Neural cell (in vitro differentiated cells): ENCODE measurements at regions not wholly inside any gene's neighbourhood (a gene's known extent, or its start where the extent isn't known, plus 50 kb on each side); places are given as distances from the start of the nearest gene placed in this dataset.

ENCODE experiments used
- H2AFZ ChIP-seq: fragments of 200-600, 300-800 bp; sonication (generic), shearing (Covaris generic); 2 replicates; pipeline ENCODE4 v1.6.0; 2014; ENCODE audit warnings: low read depth, mild to moderate bottlenecking, antibody characterized with exemption, low read length, moderate library complexity
- H3F3A ChIP-seq: fragments of 200-600 bp; shearing (Covaris generic); 2 replicates; pipeline ENCODE4 v1.6.1; 2016; ENCODE audit warnings: mild to moderate bottlenecking, moderate library complexity, mixed read lengths, antibody characterized with exemption, low read length; ENCODE audit not compliant: insufficient read depth, poor library complexity, severe bottlenecking
- H3K27ac ChIP-seq: fragments of 200-600, 300-800 bp; sonication (generic), shearing (Covaris generic); 2 replicates; pipeline ENCODE4 v1.5.1; 2014; ENCODE audit warnings: mild to moderate bottlenecking, low read length, moderate library complexity
- H3K27me3 ChIP-seq: fragments of 300-800, 200-600 bp; sonication (generic), shearing (Covaris generic); 2 replicates; pipeline ENCODE4 v1.6.0; 2014; ENCODE audit warnings: mild to moderate bottlenecking, low read depth, low read length, moderate library complexity; ENCODE audit not compliant: insufficient read depth
- H3K36me3 ChIP-seq: fragments of 300-800, 200-600 bp; sonication (generic), shearing (Covaris generic); 2 replicates; pipeline ENCODE4 v1.5.1; 2014; ENCODE audit warnings: mild to moderate bottlenecking, antibody characterized with exemption, low read length, moderate library complexity; ENCODE audit not compliant: insufficient read depth
- H3K4me2 ChIP-seq: fragments of 300-800, 200-600 bp; sonication (generic), shearing (Covaris generic); 2 replicates; pipeline ENCODE4 v1.6.0; 2014; ENCODE audit warnings: mild to moderate bottlenecking, low read length
- H3K4me3 ChIP-seq: fragments of 300-800, 200-600 bp; sonication (generic), shearing (Covaris generic); 2 replicates; pipeline ENCODE4 v1.5.1; 2014; ENCODE audit warnings: mild to moderate bottlenecking, low read length, moderate library complexity
- H3K79me2 ChIP-seq: fragments of 200-600 bp; shearing (Covaris generic); replicated peaks from 2 replicates; pipeline ENCODE4 v1.6.0; 2014; ENCODE audit warnings: mild to moderate bottlenecking, low read length, moderate library complexity; ENCODE audit not compliant: insufficient read depth
- H3K9ac ChIP-seq: fragments of 300-800, 200-600 bp; sonication (generic), shearing (Covaris generic); 2 replicates; pipeline ENCODE4 v1.6.1; 2016; ENCODE audit warnings: mild to moderate bottlenecking, low read length, mixed read lengths
- H3K9me2 ChIP-seq: fragments of 200-600 bp; shearing (Covaris generic); 2 replicates; pipeline ENCODE4 v1.6.1; 2016; ENCODE audit warnings: mild to moderate bottlenecking, low read length, mixed read lengths; ENCODE audit not compliant: insufficient read depth
- H3K9me3 ChIP-seq: fragments of 200-600, 300-800 bp; sonication (generic), shearing (Covaris generic); 2 replicates; pipeline ENCODE4 v1.6.1; 2016; ENCODE audit warnings: mild to moderate bottlenecking, mixed run types, low read length, moderate library complexity, mixed read lengths
- H4K20me1 ChIP-seq: fragments of 200-600 bp; shearing (Covaris generic); 2 replicates; pipeline ENCODE4 v1.6.1; 2016; ENCODE audit warnings: mild to moderate bottlenecking, mixed run types; ENCODE audit not compliant: insufficient read depth
- CTCF ChIP-seq: fragments of 450-650 bp; IDR thresholded peaks from 2 replicates; pipeline ENCODE4 v1.5.1; 2014; ENCODE audit warnings: antibody characterized with exemption, mild to moderate bottlenecking, moderate library complexity; ENCODE audit not compliant: poor library complexity, severe bottlenecking
- EP300 ChIP-seq: fragments of 450-650 bp; conservative IDR thresholded peaks from 2 replicates; pipeline ENCODE4 v1.6.1; 2014; ENCODE audit warnings: antibody characterized with exemption, mild to moderate bottlenecking, moderate library complexity; ENCODE audit not compliant: poor library complexity, severe bottlenecking
- EZH2 ChIP-seq: fragments of 200-600, 300-800 bp; shearing (Covaris generic), sonication (generic); IDR thresholded peaks from 2 replicates; pipeline ENCODE4 v1.6.1; 2014; ENCODE audit warnings: antibody characterized with exemption, low read length, borderline replicate concordance, mild to moderate bottlenecking; ENCODE audit not compliant: insufficient read depth, poor library complexity, severe bottlenecking
- MXI1 ChIP-seq: fragments of 450-650 bp; conservative IDR thresholded peaks from 2 replicates; pipeline ENCODE4 v1.6.1; 2014; ENCODE audit warnings: antibody characterized with exemption, mild to moderate bottlenecking; ENCODE audit not compliant: poor library complexity, severe bottlenecking
- POLR2AphosphoS5 ChIP-seq: IDR thresholded peaks from 2 replicates; pipeline ENCODE4 v1.6.1; 2012
- RAD21 ChIP-seq: fragments of 450-650 bp; conservative IDR thresholded peaks from 2 replicates; pipeline ENCODE4 v1.6.1; 2014; ENCODE audit warnings: antibody characterized with exemption, mild to moderate bottlenecking, moderate library complexity
- REST ChIP-seq: IDR thresholded peaks from 2 replicates; pipeline ENCODE4 v1.6.1; 2012; ENCODE audit warnings: borderline replicate concordance
- SMC3 ChIP-seq: fragments of 450-650 bp; conservative IDR thresholded peaks from 2 replicates; pipeline ENCODE4 v1.6.1; 2014; ENCODE audit warnings: antibody characterized with exemption, mild to moderate bottlenecking, moderate library complexity; ENCODE audit not compliant: poor library complexity
- TAF1 ChIP-seq: IDR thresholded peaks from 2 replicates; pipeline ENCODE4 v1.6.1; 2012; ENCODE audit warnings: low read depth

- Histone ChIP-seq H3K4me3 (no peak overlapping the region), H2AFZ (no peak overlapping the region), H3K4me2 (no peak overlapping the region), H3K9me2 (no peaks in the 10 kb centered on the region), H3F3A (no peaks in the 10 kb centered on the region), H3K36me3 (no peaks in the 10 kb centered on the region), H3K27me3 (no peaks in the 10 kb centered on the region), H3K79me2 (no peaks in the 10 kb centered on the region), H3K27ac (no peak overlapping the region), H3K9ac (no peak overlapping the region), H4K20me1 (no peaks in the 10 kb centered on the region), H3K9me3 (no peaks in the 10 kb centered on the region)
- TF ChIP-seq EZH2 (no peak), RAD21 (no peak), CTCF (no peak), SMC3 (no peak), EP300 (no peak), TAF1 (no peak), REST (no peak), POLR2AphosphoS5 (no peak), MXI1 (no peak)
These were observed 780.6 kb downstream of the FAM133A start for GRCh38 chrX:94454606-94455005.

- H3K79me2 ChIP-seq = no peaks in the 10 kb centered on the region
- no peak overlapping the region for H3K4me3 ChIP-seq
- H3K9me3 ChIP-seq = no peaks in the 10 kb centered on the region
- H3K27me3 ChIP-seq = no peaks in the 10 kb centered on the region
- no peaks in the 10 kb centered on the region for H4K20me1 ChIP-seq
- no peak overlapping the region for H3K9ac ChIP-seq
- H2AFZ ChIP-seq = no peak overlapping the region
- H3K4me2 ChIP-seq = no peak overlapping the region
- no peak overlapping the region for H3K27ac ChIP-seq
- H3K9me2 ChIP-seq = no peaks in the 10 kb centered on the region
- no peaks in the 10 kb centered on the region for H3F3A ChIP-seq
- TF ChIP-seq REST (no peak), RAD21 (no peak), POLR2AphosphoS5 (no peak), MXI1 (no peak), EZH2 (no peak)
- H3K36me3 ChIP-seq = no peaks in the 10 kb centered on the region
These were observed 781.8 kb downstream of the FAM133A start for GRCh38 chrX:94455782-94456181.
